ENCODE measurements at regions not wholly inside any gene's neighbourhood (a gene's known extent, or its start where the extent isn't known, plus 50 kb on each side); places are given as distances from the start of the nearest gene placed in this dataset.

DNA sequence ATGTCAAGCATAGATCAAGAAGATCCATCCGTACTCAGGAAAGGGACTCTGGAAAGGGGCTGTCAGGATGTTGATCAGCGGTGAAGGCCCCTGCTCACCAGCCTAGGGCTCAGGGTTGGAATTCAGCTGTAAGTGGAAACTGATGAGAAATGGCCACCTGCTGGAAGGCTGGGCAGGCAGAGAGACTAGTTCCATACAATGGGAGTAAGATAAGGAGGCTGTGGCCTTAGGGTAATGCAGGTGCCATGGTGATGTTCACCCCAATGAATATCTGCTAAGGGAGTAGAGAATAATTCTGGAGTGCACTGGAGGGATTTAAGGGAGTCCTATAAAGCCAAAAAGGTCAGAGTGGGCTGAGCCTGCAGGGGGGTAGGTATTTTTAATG, 256.6 kb downstream of the CYRIA start:
- no peak for DNase-seq

DNA sequence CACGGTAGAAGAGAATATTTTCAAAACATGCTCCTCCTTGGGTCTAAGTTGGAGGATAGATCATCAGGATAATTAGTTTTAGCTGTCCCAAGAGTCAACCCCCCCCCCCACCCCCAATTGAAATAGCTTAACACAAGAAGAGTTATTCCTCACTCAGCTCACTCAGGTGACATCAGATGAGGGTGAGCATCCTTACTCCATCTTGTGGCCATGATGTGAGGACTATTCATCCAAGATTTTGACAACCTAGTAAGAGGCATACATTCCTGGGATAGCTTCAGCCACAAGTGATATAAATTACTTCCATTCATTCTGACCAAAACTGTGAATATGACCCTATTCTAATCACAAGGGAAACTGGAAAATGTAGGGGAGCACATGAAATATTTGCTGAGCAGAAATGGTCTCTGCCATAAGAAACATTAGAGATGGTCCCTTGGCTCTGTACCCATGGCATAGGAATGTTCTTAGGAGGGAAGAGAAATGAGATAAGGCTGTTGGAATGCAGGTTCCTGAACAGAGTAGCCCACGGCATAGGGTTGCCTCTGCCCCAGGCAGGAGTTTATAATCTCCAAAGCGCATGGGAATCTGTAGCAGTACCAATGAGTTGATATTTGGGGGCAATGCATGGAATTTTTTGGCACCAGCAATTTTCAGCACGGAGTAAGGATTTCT, 257.2 kb downstream of the CYRIA start:
- DNase-seq = no peak

DNA sequence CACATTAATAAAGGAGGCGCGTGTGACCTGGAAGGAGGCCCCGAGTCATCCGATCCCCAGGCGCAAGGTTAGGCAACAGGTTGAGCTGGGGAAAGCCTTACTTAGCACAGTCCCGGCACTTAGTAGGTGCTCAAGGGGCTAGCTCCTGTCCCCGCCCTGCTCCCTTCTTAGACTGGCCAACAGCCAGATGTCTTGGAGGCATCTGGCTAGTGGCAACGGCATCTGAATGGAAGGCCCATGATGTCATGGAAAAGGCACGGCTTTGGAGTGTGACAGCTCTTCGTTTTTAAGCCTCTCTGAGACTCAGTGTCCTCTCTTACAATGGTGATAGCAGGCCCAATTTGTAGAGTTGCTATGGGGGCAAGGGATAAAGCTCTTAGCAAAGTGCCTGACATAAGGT, 258.3 kb downstream of the CYRIA start:
- DNase-seq = no peak

DNA sequence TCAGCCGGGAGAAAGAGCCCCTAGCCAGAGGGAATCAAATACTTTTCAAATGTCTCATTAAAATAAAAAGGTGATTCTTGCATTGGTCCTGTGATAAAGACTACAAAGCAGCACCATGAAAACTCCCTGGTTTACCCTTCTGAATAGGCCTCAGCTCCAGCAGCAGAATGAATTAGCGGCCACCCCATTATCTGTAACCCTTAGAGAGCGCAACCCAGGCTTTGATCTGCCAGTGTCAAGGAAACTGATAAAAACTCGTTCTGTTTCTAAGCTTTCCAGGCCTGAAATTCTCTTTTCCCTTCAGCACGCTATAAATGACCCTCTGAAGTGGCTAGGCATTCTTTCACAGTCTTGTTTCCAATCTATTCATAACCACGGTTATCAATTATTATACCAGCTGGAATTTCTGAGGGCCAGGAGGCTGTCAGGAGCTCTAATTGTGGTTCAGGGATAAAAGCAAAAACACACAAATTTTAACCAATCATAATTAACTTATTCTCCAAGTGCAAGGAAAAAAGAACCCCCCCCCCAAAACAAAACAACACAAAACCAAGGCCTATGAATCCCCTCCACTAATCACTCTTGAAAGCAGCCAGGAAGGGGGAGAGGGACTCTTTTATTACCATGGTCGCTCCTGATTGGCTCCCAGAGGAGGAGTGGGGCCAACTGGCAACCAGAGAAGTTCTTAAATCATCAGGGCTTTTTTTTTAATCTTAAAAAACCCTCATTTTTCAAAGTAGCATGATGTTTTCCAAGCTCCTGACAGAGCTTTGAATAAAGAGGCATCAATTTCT, 258.9 kb downstream of the CYRIA start:
- DNase-seq = no peak

DNA sequence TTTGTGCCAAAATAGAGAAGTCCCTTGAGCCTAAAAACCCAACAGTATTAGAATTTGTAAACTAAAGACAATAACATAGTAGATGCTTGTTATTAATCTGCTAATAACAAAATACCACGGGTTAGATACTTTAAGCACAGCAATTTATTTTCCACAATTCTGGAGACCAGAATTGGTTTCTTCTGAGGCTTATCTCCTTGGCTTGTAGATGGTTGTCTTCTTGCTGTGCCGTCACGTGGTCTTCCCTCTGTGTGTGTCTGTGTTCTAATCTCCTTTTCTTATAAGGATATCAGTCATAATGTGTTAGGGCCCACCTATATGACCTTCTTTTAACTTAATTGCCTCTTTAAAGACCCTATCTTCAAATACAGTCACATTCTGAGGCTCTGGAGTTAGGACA, 260.1 kb downstream of the CYRIA start:
- DNase-seq = no peak

DNA sequence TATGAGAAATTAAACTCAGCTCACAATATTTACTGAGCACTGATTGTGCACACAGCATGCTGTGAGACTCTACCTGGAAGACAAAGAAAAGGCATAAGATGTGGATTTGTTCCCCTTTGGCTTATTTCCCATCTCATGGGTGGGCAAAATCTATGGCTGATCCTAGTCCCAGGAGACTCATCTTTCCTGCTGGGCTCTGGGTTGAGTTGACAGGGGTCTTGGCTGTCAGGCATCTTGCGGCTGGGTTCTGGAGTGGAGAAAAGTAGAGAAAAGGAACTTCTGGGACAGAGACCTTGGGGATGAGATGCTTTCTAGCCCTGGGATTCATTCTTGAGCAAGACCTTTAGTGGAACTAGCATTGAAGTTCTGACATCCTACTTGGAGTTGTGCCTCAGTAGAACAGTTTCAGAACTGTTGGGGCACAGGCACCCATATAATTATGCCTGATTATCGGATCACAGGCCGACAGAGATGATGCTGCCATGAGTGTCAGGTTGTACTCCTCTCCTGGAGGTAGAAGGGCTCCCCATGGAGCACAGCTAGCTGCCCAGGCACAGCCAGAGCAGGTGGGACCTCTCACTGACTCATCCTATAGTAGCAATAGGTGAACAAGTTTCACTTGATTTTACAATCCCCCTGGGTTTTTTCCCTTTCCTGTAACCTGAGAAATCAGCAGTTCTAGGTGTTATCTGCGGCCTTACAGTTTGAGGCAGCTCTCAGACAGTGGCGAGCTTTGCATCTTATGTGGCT, 260.9 kb downstream of the CYRIA start:
- DNase-seq = no peak

DNA sequence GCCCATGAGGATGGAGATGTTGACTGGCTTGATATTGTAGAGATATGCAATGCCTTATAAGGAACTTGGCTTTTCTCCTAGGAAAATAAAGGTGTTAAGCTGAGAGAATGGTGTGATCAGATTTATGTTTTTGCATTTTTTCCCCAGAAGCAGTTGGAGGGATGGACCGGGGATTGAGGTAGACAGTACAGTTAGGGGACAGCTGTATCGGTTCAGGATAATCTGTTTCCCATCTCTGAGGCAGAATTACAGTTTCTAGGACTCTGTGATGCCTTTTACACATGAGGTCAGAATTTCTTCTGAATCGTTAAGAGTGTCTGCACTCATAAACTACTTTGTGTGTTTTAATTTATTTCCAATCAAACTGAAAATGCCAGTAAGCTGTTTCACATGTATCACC, 261.5 kb downstream of the CYRIA start:
- DNase-seq = no peak

DNA sequence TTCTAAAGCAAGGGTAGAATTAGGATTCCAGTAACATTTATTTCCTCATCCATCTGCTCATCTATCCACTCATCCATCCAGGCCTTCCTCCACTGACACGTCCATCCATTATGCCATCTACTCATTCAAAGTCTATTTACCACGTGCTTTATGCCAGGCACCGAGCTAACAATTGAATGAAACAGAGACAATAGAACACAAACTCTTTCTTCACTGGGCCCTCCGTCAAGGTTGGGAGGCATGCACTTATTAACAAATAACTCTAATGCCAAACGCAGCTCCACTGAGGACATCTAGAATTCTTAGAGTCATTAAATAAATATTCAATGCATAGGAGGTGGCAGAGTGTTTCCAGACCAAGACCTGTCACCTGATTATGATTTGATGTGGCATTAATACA, 262.7 kb downstream of the CYRIA start:
- no peak for DNase-seq

DNA sequence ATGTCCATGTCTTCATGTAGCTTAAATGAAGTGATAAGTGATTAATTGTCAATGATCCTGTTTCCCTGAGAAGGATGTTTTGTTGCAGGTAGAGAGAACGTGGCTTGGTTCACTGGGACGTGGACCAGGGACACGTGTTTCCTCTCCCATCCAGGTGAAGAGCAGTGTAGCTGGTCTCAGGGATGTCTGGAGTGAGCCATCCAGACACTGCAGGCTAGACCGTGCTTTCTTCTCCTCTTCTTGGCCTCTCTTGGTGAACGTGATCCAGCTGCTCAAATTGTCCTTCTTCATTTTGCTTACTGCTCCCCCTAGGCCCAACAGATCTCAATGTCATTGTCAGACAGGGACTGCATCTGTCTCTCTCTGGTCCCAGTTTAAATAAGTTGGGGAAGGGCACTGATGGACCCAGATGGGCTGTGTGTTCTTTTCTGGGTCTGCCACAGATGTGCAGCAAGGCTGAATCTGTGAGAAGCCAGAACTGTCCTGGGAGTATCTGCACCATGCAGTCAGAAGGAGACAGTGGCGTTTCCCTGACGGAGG, 263.8 kb downstream of the CYRIA start:
- no peak for DNase-seq

DNA sequence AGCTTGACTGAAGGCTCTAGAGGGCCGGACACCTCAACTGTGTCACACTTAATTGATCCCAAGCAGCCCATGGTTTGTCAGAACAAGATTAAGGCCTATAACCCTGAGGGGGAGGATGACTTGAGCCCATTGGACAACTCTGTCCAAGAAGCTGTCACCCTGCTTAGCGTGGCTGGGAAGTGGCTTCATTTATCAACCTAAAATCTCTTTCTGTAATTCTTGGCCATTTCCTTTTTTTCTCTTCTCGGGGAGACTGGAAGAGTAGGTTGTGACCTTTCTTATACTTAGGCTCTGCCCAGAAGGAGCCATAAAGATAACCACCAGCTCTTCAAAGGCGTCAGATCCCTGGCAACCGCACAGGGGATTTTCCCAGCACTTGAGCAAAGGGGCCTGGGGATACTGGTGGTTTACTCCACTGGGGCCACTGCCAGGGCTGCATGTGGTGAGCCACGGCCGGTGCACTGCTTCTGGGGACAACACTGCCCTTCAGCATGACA, 265.5 kb downstream of the CYRIA start:
- no peak for DNase-seq

DNA sequence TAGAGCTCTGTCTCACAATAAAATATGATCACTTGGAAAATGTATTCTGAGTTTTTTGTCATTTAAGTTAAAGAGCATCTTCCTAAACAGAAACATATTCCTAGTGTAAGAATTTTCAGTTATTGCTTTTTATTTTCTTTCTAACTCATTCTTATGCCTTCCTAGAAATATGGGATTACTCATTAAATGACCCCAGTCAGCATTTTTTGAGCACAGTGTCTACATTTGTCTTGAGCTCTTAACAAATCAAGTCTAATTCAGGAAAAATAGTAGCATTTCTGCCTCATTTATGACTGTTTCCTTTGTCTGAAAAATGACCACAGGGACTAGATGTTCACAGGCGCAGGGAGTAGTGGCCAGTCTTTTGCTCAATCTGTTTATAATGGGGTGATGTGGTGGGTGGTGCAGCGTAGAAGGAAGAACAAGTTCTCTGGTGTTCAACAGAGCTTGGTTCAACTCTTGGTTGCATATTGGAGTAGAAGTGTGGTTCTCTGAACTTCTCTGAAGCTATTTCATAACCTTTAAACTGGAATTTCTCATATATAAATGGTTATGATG, 267.1 kb downstream of the CYRIA start:
- no peak for DNase-seq

DNA sequence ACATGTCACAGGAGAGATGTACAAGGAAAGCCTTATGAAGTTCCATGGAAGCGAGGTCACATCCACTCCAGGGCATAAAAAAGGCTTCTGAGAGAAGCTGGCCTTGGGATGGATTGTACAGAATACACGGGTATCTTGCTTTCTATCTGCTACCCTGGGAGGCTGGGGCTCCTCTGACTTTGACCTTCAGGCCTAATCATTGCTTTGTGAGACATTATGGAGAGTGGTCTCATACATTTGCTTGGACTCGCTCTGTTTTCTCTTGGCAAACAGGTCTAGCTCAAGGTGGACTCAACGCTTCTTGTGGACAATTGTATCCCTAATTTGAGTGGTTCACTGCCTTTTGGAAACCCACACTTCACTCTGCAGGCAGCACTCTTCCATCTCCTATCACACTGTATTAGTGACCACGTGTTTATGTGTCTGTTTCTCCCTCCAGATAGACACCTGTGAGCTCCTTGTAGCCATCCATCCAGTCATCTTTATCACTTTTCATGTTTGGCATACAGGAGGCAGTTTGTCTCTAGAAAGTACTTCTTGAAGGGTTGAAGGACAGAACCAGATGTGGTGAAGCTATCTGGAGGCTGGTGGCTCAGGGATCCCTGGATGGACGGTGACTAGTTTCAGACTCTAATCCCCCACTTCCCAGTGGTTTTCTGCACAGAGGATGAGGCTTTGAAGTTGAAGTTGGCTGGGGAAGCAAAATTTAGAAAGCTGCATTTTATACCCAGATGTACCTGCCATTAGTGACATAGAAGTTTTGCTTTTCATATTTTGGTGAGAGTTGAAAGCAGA, 267.8 kb downstream of the CYRIA start:
- DNase-seq = no peak

DNA sequence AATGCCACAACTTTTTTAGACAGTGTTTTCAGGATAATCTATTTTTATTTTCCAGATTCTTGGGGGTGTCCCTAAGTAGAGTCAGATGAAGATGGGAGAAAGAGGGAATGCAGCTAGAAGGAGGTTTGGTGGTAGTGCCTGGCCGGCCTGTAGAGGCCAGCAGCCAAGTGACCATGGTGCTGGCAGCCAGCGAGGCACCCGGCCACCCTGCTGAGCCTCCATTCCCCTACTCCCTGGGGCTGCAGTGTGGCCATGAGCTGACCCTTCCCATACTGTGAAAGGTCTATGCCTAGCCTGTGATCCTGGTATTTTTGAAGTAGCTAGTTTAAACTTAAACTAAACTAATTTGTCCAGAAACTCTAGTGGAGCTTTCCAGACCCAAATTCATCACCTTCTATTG, 268.6 kb downstream of the CYRIA start:
- no peak for DNase-seq

DNA sequence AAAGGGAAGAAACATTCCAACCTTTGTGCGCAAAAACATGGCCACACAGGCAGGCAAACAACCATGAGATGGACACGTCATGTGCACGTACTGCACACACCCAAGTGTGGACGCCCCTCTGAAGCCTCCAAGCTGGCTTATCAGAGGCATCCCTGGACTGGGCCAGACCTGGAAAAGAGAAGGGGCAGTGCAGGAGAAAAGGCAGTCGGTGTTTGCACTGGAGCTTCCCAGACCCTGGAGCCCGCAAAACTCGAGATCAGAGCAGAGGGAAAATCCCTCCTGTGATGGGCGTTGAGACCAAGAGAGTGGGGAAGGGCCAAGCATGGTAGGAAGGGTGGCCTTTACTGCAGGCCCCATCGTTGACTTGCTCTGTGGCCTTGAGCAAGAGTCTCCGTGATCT, 269.5 kb downstream of the CYRIA start:
- no peak for DNase-seq

DNA sequence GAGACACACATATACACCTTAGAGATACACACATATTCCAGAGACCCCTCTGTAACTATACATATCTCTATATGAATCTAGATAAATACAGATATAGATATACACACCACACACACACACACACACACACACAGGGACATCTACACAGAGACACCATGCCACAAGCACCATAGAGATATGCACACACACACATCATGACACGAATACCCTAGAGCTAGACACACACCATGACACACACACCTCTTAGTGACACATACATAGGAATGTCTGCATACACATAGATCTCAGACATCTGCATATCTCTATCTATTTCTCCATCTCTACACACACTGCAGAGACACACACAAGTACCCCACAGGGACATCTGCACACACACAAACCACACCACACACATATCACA, 270.0 kb downstream of the CYRIA start:
- DNase-seq = no peak

DNA sequence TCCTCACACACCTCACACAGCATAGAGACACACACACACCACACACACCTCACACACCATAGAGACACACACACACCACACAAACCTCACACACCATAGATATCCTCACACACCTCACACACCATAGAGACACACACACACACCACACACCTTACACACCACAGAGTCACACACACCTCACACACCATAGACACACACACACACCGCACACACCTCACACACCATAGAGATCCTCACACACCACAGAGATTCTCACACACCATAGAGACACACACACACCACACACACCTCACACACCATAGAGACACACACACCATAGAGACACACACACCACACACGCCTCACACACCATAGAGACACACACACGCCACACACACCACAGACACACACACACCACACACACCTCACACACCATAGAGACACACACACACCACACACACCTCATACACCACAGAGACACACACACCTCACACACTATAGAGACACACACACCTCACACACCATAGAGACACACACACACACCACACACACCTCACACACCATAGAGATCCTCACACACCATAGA, 270.6 kb downstream of the CYRIA start:
- DNase-seq = no peak

DNA sequence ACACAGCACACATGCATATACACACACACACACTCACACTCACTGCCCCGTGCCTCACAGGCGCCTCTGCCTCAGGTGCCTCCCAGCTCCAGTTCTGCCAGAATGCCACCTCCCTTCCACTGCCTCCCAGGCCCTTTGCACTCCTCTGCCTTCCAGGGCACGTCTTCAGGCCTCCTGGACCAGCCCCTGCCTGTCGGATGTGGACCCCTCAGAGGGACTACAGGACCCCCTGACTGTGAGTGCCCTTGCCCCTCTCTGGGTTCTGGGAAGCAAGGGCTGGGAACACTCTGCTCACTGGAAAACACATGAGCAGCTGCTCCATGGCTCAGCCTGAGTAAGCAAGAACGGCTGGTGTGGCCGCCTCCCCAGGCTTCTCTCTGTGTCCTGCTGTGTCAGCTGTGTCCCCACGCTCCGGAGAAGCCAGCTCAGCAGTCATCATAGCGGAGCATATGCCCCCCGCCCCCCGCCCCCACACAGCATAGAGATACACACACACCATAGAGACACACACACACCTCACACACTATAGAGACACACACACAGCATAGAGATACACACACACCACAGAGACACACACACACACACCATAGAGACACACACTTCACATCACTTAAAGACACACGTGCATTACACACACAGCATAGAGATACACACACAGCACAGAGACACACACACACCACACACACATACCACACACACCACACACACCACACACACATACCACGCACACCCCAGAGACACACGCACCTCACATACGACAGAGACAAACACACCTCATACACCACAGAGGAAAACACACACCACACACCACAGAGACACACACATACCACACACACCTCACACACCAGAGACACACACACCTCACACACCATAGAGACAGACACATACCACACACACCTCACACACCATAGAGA, 271.3 kb downstream of the CYRIA start:
- no peak for DNase-seq

DNA sequence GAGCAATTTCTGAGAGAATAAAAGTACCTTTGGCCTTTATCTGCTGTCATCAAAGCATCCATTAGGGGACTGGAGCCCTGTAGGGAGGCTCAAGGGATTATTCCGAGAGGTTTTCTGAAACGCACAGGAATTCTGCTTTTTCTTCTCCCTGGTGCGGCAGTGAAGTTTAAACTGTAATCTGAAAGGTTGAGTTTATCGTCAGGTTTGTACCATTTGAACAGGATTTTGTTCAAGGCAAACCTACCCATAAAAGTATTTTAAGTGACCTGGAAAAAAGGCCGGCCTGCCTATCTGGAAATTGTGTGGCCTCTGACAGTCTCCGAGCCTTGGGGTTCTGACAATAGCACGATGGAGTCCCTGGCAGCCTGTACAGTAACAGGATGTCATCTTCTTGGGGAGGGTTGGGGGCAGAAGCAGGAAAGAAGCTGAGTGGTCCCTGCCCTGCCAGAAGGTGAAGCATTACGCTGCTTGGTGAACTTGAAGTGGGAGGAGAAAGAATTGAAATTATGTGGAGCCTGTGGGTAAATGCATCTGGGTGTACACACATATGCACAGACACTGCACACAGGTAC, 272.0 kb downstream of the CYRIA start:
- DNase-seq = no peak

DNA sequence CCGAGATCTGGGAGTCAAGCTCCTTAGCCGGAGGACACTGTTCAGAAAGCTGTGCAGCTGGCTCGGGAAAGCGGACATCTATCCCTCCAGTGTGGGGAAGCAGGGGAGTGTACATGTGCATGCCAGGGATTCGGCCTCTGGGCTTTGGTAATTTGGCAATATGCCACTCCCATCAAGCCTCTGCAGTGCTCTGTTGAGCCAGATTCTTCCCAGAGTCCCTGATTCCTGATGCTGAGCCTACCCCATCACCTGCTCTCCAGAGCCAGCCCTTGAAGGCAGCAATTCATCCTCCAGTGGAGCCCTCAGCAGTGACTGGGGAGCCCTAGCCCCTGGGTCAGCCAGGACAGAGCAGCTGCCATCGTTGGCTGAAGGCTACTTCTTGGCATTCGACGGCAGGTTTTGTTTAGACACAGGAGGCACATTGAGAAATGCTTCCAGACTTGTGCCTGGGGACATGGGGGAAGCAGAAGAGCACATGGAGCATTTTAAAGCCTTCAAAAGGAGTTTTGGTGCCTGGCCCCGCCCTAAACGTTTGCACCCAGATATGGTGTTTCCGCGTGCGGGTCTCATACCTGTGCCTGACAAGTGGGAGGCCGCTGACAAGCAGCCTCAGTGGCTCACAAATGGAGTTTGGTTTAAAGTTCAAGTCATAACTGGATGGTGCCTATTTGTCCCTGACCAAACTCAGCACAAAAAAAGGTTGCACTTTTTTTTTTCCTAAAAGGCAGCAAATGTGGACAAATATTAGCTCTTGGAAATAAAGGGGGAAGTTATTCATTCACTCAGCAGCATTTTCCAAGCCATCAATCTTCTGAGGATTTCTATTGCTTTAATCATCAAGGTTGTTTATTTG, 272.8 kb downstream of the CYRIA start:
- no peak for DNase-seq

DNA sequence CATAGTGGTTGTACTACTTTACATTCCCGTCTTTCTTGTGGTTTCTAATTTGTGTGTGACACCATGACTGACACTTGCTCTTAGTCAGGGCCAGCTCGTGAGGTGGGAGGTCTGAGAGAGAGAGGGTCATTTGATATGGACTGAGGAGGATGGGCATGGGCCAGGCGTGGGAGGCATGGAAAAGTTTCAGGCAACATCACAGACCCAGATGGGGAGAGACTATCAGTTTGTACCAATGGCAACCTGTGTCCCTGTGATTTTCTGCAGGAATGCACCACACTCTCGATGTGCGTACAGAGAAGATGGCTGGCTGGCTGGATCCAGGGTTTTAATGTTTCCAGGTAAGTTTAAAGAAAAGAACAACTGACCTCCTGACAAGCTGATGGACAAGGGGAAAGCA, 273.6 kb downstream of the CYRIA start:
- no peak for DNase-seq

Data from CD4-positive, alpha-beta T cell treated with Interleukin-17A for 4 hours (primary cell).